H9 (cell line): ENCODE measurements at regions not wholly inside any gene's neighbourhood (a gene's known extent, or its start where the extent isn't known, plus 50 kb on each side); places are given as distances from the start of the nearest gene placed in this dataset.

Source experiments
- DNase-seq: peaks from one replicate; pipeline ENCODE4 v3.0.0-alpha.2; 2017
- H2AFZ ChIP-seq: one replicate; pipeline ENCODE4 v1.6.1; 2013; ENCODE audit warnings: mild to moderate bottlenecking, low read length, control low read depth, moderate library complexity
- H2AK5ac ChIP-seq: 2 replicates; pipeline ENCODE4 v1.6.1; 2013; ENCODE audit warnings: low read length, control low read depth, mixed read lengths; ENCODE audit not compliant: insufficient read length
- H2BK120ac ChIP-seq: one replicate; pipeline ENCODE4 v1.6.1; 2013; ENCODE audit warnings: low read depth, mild to moderate bottlenecking, low read length, control low read depth, inconsistent platforms; ENCODE audit not compliant: poor library complexity, severe bottlenecking
- H2BK12ac ChIP-seq: 2 replicates; pipeline ENCODE4 v1.6.1; 2013; ENCODE audit warnings: low read length, control low read depth, mixed read lengths, low read depth; ENCODE audit not compliant: insufficient read length
- H2BK15ac ChIP-seq: 2 replicates; pipeline ENCODE4 v1.6.1; 2013; ENCODE audit warnings: low read depth, low read length, control low read depth
- H2BK20ac ChIP-seq: one replicate; pipeline ENCODE4 v1.6.1; 2013; ENCODE audit warnings: low read depth, mild to moderate bottlenecking, low read length, control low read depth, inconsistent platforms; ENCODE audit not compliant: poor library complexity, severe bottlenecking
- H2BK5ac ChIP-seq: 2 replicates; pipeline ENCODE4 v1.6.1; 2013; ENCODE audit warnings: low read length, control low read depth, mixed read lengths; ENCODE audit not compliant: insufficient read length
- H3K14ac ChIP-seq: 2 replicates; pipeline ENCODE4 v1.6.1; 2013; ENCODE audit warnings: low read length, control low read depth; ENCODE audit not compliant: insufficient read depth
- H3K18ac ChIP-seq: 2 replicates; pipeline ENCODE4 v1.6.1; 2013; ENCODE audit warnings: low read depth, mild to moderate bottlenecking, mixed read lengths, low read length, control low read depth; ENCODE audit not compliant: insufficient read length
- H3K23ac ChIP-seq: 2 replicates; pipeline ENCODE4 v1.6.1; 2013; ENCODE audit warnings: low read length, control low read depth, mixed read lengths, low read depth; ENCODE audit not compliant: insufficient read length
- H3K23me2 ChIP-seq: 2 replicates; pipeline ENCODE4 v1.6.1; 2013; ENCODE audit warnings: low read depth, mild to moderate bottlenecking, mixed read lengths, low read length, control low read depth; ENCODE audit not compliant: insufficient read length, poor library complexity, severe bottlenecking
- H3K27ac ChIP-seq: 2 replicates; pipeline ENCODE4 v1.5.1; 2013; ENCODE audit warnings: low read length, control low read depth, mixed read lengths, low read depth; ENCODE audit not compliant: insufficient read length
- H3K27me3 ChIP-seq: 2 replicates; pipeline ENCODE4 v1.6.1; 2013; ENCODE audit warnings: low read length, control low read depth, inconsistent platforms; ENCODE audit not compliant: insufficient read depth
- H3K4ac ChIP-seq: 2 replicates; pipeline ENCODE4 v1.6.1; 2013; ENCODE audit warnings: low read depth, mild to moderate bottlenecking, control low read depth, inconsistent platforms, low read length, moderate library complexity
- H3K4me1 ChIP-seq: 2 replicates; pipeline ENCODE4 v1.6.1; 2013; ENCODE audit warnings: low read length, control low read depth, inconsistent platforms; ENCODE audit not compliant: insufficient read depth
- H3K4me2 ChIP-seq: 2 replicates; pipeline ENCODE4 v1.6.1; 2013; ENCODE audit warnings: low read length, control low read depth, mixed read lengths; ENCODE audit not compliant: insufficient read length, insufficient read depth
- H3K56ac ChIP-seq: 2 replicates; pipeline ENCODE4 v1.6.1; 2013; ENCODE audit warnings: low read depth, mild to moderate bottlenecking, mixed read lengths, low read length, control low read depth; ENCODE audit not compliant: insufficient read length
- H3K79me1 ChIP-seq: 2 replicates; pipeline ENCODE4 v1.6.1; 2013; ENCODE audit warnings: low read depth, mild to moderate bottlenecking, moderate library complexity, low read length, control low read depth, inconsistent platforms; ENCODE audit not compliant: insufficient read depth, poor library complexity, severe bottlenecking
- H3K79me2 ChIP-seq: 2 replicates; pipeline ENCODE4 v1.6.1; 2013; ENCODE audit warnings: low read length, control low read depth, inconsistent platforms; ENCODE audit not compliant: insufficient read depth
- H3K9ac ChIP-seq: 2 replicates; pipeline ENCODE4 v1.6.1; 2013; ENCODE audit warnings: low read length, control low read depth, mixed read lengths; ENCODE audit not compliant: insufficient read length; ENCODE audit errors: extremely low read depth
- H3K9me3 ChIP-seq: one replicate; pipeline ENCODE4 v1.6.1; 2013; ENCODE audit warnings: low read depth, low read length, inconsistent platforms; ENCODE audit not compliant: control insufficient read depth
- H3T11ph ChIP-seq: one replicate; pipeline ENCODE4 v1.6.1; 2013; ENCODE audit warnings: mild to moderate bottlenecking, low read length, control low read depth, inconsistent platforms
- H4K20me1 ChIP-seq: one replicate; pipeline ENCODE4 v1.6.1; 2013; ENCODE audit not compliant: control insufficient read depth, insufficient read length, insufficient read depth
- H4K5ac ChIP-seq: 2 replicates; pipeline ENCODE4 v1.6.1; 2013; ENCODE audit warnings: low read depth, mild to moderate bottlenecking, mixed read lengths, low read length, control low read depth; ENCODE audit not compliant: insufficient read length
- H4K8ac ChIP-seq: replicated peaks from 2 replicates; pipeline ENCODE4 v1.6.1; 2013; ENCODE audit warnings: low read length, control low read depth, mixed read lengths, low read depth; ENCODE audit not compliant: insufficient read length
- H4K91ac ChIP-seq: 2 replicates; pipeline ENCODE4 v1.6.1; 2013; ENCODE audit warnings: low read depth, mild to moderate bottlenecking, moderate library complexity, mixed read lengths, low read length, control low read depth; ENCODE audit not compliant: insufficient read length
- H3K27ac Mint-ChIP-seq, 3 experiments: 2 replicates in 2 of 3; 3 replicates in 1 of 3; pipeline ENCODE4 v1.8.0; 2020 to 2021; ENCODE audit warnings: mixed read lengths in 3 of 3, mild to moderate bottlenecking in 1 of 3, moderate library complexity in 1 of 3
- H3K27me3 Mint-ChIP-seq: 2 replicates; pipeline ENCODE4 v1.8.0; 2021; ENCODE audit warnings: low read depth, mild to moderate bottlenecking, moderate library complexity, mixed read lengths
- H3K36me3 Mint-ChIP-seq, 3 experiments: 2 replicates in 2 of 3; 3 replicates in 1 of 3; pipeline ENCODE4 v1.8.0; 2020 to 2021; ENCODE audit warnings: low read depth in 3 of 3, mixed read lengths in 3 of 3; ENCODE audit not compliant: insufficient read depth in 1 of 3
- H3K4me1 Mint-ChIP-seq, 2 experiments: 2 replicates each; pipeline ENCODE4 v1.8.0; 2020; ENCODE audit warnings: mixed read lengths in 2 of 2
- H3K4me3 Mint-ChIP-seq, 2 experiments: 2 replicates in 1 of 2; 3 replicates in 1 of 2; pipeline ENCODE4 v1.8.0; 2020 to 2021; ENCODE audit warnings: mild to moderate bottlenecking in 2 of 2, mixed read lengths in 2 of 2, moderate library complexity in 1 of 2
- H3K9me3 Mint-ChIP-seq, 2 experiments: 2 replicates in 1 of 2; 3 replicates in 1 of 2; pipeline ENCODE4 v1.8.0; 2020; ENCODE audit warnings: mild to moderate bottlenecking in 2 of 2, mixed read lengths in 2 of 2, moderate library complexity in 1 of 2
- CTCF ChIP-seq: fragments of 200-600 bp; sonication (generic); conservative IDR thresholded peaks from 3 replicates; pipeline ENCODE4 v1.8.0; 2021; ENCODE audit warnings: antibody characterized with exemption, mild to moderate bottlenecking
- WGBS: extraction: QIAGEN DNeasy Blood & Tissue Kit; methylation state at CpG from one replicate; pipeline ENCODE4 v1.1.7; 2013; ENCODE audit warnings: missing lambda C conversion rate, low lambda C conversion rate, mixed read lengths; ENCODE audit not compliant: insufficient read length; ENCODE audit errors: extremely low coverage; 5-methylcytosine and 5-hydroxymethylcytosine counted together

- TF ChIP-seq CTCF: no peak
- H3K36me3 Mint-ChIP-seq: no peaks in the 10 kb centered on the region; a peak in 1 of 7 replicates
- H3T11ph ChIP-seq: no peak overlapping the region
- H4K20me1 ChIP-seq: no peaks in the 10 kb centered on the region
- H3K23me2 ChIP-seq: no peaks in the 10 kb centered on the region
- no peak overlapping the region for H2BK120ac ChIP-seq
- no peak overlapping the region for H3K4ac ChIP-seq
- no peak overlapping the region for H2AFZ ChIP-seq
- no peaks in the 10 kb centered on the region for H3K79me1 ChIP-seq
- no peaks in the 10 kb centered on the region for H3K4me1 ChIP-seq
- H3K14ac ChIP-seq: no peak overlapping the region
- no peak overlapping the region for H2AK5ac ChIP-seq
- H3K79me2 ChIP-seq: no peaks in the 10 kb centered on the region
- H2BK20ac ChIP-seq: no peak overlapping the region
- no peak overlapping the region for H4K5ac ChIP-seq
- no peaks in the 10 kb centered on the region for H3K27me3 Mint-ChIP-seq
- no peaks in the 10 kb centered on the region for H3K27me3 ChIP-seq
- no peak overlapping the region for H3K27ac ChIP-seq
- H3K9me3 Mint-ChIP-seq: no peaks in the 10 kb centered on the region; a peak in 1 of 5 replicates
- H3K56ac ChIP-seq: no peak overlapping the region
- H2BK15ac ChIP-seq: no peak overlapping the region
- DNase-seq: no peak
- no peaks in the 10 kb centered on the region for H3K9me3 ChIP-seq
- H2BK5ac ChIP-seq: no peak overlapping the region
- no peak overlapping the region for H3K4me2 ChIP-seq
- H4K8ac ChIP-seq: no peak overlapping the region
- WGBS: no CpG with 5 or more reads among the region's 2 CpGs
- no peak overlapping the region for H3K9ac ChIP-seq
- no peak overlapping the region for H4K91ac ChIP-seq
- no peak overlapping the region for H3K23ac ChIP-seq
- H3K27ac Mint-ChIP-seq: no peak overlapping the region; a peak in 1 of 7 replicates
- H3K4me3 Mint-ChIP-seq: no peak overlapping the region
- no peak overlapping the region for H2BK12ac ChIP-seq
- no peak overlapping the region for H3K18ac ChIP-seq
- peaks cover 10 to 11% of the 10 kb centered on the region in 2 experiments for H3K4me1 Mint-ChIP-seq
Observed at GRCh38 chr2:195490319-195490718, 166.7 kb upstream of the SLC39A10 start.
